Sigmoid colon (tissue), 6 donors: ENCODE measurements at regions not wholly inside any gene's neighbourhood (a gene's known extent, or its start where the extent isn't known, plus 50 kb on each side); places are given as distances from the start of the nearest gene placed in this dataset.
"Not testable (repeated sequence)": the region's sequence is repeated elsewhere in the genome, so short reads cannot be mapped to it uniquely, and the experiment has no call there.

Source experiments
- DNase-seq: peaks from one replicate; pipeline ENCODE4 v3.0.0-alpha.2; 2019
- H3K27ac ChIP-seq, 4 donors: fragments of 200-600 bp; sonication (generic); one replicate each; pipeline ENCODE4 v1.5.1; 2016 to 2019; ENCODE audit warnings: mild to moderate bottlenecking in 1 of 4
- H3K27me3 ChIP-seq, 3 donors: fragments of 200-600 bp; sonication (generic); one replicate each; pipeline ENCODE4 v1.5.1; 2019; ENCODE audit warnings: mild to moderate bottlenecking in 1 of 3
- H3K36me3 ChIP-seq, 4 donors: fragments of 200-600 bp; sonication (generic); one replicate each; pipeline ENCODE4 v1.5.1; 2016 to 2019
- H3K4me1 ChIP-seq, 4 donors: fragments of 200-600 bp; sonication (generic); one replicate each; pipeline ENCODE4 v1.5.1; 2017 to 2019
- H3K4me3 ChIP-seq, 4 donors: fragments of 200-600 bp; sonication (generic); one replicate each; pipeline ENCODE4 v1.5.1; 2017 to 2019; ENCODE audit warnings: mild to moderate bottlenecking in 2 of 4, moderate library complexity in 1 of 4
- H3K9me3 ChIP-seq, 4 donors: fragments of 200-600 bp in 3 of 4; sonication (generic) in 3 of 4; one replicate each; pipeline versions ENCODE4 v1.5.1 to v1.6.1; 2013 to 2019
- EP300 ChIP-seq, 4 donors: sonication (generic); formaldehyde crosslinking; IDR thresholded peaks; one replicate each; pipeline ENCODE4 v1.6.1; 2017; ENCODE audit warnings: antibody characterized with exemption in 4 of 4
- POLR2A ChIP-seq, 2 donors: fragments of 450-650 bp; IDR thresholded peaks; one replicate each; pipeline ENCODE4 v1.6.1; 2016; ENCODE audit warnings: antibody characterized with exemption in 2 of 2, mild to moderate bottlenecking in 2 of 2, moderate library complexity in 2 of 2
- POLR2AphosphoS5 ChIP-seq, 4 donors: sonication (generic); formaldehyde crosslinking; IDR thresholded peaks; one replicate each; pipeline ENCODE4 v1.6.1; 2017; ENCODE audit warnings: antibody characterized with exemption in 4 of 4
- whole genome bisulfite sequencing, 2 donors: extraction: QIAGEN DNeasy Blood & Tissue Kit; methylation state at CpG; one replicate each; pipeline ENCODE4 v1.1.7; 2013; 5-methylcytosine and 5-hydroxymethylcytosine counted together
- intact Hi-C: fragments of 100-400 bp; cut with DNase I; formaldehyde crosslinking; loops from one replicate; pipeline ENCODE4 v1.15.1; 2023
- TF ChIP-seq, protein P1 (sequence below), 4 experiments: fragments of 450-650 bp in 3 of 4; fragments of 200-600 bp in 1 of 4; IDR thresholded peaks; one replicate each; pipeline ENCODE4 v1.5.1; 2016 to 2019; ENCODE audit warnings: antibody characterized with exemption in 4 of 4, mild to moderate bottlenecking in 3 of 4, moderate library complexity in 2 of 4
- donor health status: healthy with polysubstance abuse.
- donor health status: healthy.

DNA sequence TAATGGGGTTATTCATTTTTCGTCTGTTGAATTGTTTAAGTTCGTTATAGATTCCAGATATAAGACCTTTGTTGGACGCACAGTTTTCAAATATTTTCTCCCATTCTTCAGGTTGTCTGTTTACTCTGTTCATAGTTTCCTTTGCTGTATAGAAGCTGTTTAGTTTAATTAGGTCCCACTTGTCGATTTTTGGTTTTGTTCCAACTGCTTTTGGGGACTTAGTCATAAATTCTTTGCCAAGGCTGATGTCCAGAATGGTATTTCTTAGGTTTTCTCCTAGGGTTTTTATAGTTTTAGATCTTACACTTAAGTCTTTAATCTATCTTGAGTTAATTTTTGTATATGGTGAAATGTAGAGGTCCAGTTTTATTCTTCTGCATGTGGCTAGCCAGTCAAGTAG lies 58.9 kb upstream of the ZNF280D start:
- DNase-seq: no peak
- peaks cover 0 to 6% (median 3%) of the 10 kb centered on the region in 4 donors for H3K9me3 ChIP-seq
- 94 to 96% methylated on average over 4 of the region's 4 CpGs for WGBS, 2 donors
- TF ChIP-seq POLR2AphosphoS5 (IDR thresholded peaks at IDR 0.05) (no peak), POLR2A (IDR thresholded peaks at IDR 0.05) (no peak), EP300 (IDR thresholded peaks at IDR 0.05) (no peak)
- TF ChIP-seq, protein P1, sequence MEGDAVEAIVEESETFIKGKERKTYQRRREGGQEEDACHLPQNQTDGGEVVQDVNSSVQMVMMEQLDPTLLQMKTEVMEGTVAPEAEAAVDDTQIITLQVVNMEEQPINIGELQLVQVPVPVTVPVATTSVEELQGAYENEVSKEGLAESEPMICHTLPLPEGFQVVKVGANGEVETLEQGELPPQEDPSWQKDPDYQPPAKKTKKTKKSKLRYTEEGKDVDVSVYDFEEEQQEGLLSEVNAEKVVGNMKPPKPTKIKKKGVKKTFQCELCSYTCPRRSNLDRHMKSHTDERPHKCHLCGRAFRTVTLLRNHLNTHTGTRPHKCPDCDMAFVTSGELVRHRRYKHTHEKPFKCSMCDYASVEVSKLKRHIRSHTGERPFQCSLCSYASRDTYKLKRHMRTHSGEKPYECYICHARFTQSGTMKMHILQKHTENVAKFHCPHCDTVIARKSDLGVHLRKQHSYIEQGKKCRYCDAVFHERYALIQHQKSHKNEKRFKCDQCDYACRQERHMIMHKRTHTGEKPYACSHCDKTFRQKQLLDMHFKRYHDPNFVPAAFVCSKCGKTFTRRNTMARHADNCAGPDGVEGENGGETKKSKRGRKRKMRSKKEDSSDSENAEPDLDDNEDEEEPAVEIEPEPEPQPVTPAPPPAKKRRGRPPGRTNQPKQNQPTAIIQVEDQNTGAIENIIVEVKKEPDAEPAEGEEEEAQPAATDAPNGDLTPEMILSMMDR (IDR thresholded peaks at IDR 0.05): no peak
- H3K4me3 ChIP-seq: no peak overlapping the region
- intact Hi-C loops: no loop called here
- no peaks in the 10 kb centered on the region for H3K36me3 ChIP-seq
- no peak overlapping the region for H3K27ac ChIP-seq
- H3K4me1 ChIP-seq: no peaks in the 10 kb centered on the region
- no peaks in the 10 kb centered on the region for H3K27me3 ChIP-seq

DNA sequence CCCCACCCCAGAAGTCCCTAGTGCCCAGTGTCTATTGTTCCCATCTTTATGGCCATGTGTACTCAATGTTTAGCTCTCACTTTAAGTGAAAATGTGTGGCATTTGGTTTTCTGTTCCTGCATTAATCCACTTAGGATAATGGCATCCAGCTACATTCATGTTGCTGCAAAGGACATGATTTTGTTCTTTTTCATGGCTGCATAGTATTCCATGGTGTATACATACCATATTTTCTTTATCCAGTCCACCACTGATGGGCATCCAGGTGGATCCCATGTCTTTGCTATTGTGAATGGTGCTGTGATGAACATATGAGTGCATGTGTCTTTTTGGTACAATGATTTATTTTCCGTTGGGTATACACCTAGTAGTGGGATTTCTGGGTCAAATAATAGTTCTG lies 58.2 kb upstream of the ZNF280D start:
- H3K27me3 ChIP-seq, DNase-seq, intact Hi-C loops, H3K27ac ChIP-seq, H3K9me3 ChIP-seq, H3K4me3 ChIP-seq, H3K36me3 ChIP-seq, H3K4me1 ChIP-seq: not testable (repeated sequence)
- 93 to 99% methylated on average over 1 of the region's 1 CpG for WGBS, 2 donors

GRCh38 chr15:56788359-56788758 lies 55.0 kb upstream of the ZNF280D start:
- Histone ChIP-seq H3K4me3 (no peak overlapping the region), H3K9me3 (peaks cover 0 to 6% (median 2%) of the 10 kb centered on the region in 4 donors), H3K27ac (no peak overlapping the region), H3K4me1 (no peaks in the 10 kb centered on the region), H3K36me3 (no peaks in the 10 kb centered on the region), H3K27me3 (no peaks in the 10 kb centered on the region)
- intact Hi-C loops: no loop called here
- DNase-seq: no peak
- TF ChIP-seq POLR2AphosphoS5 (IDR thresholded peaks at IDR 0.05): no peak
- no peak for TF ChIP-seq EP300 (IDR thresholded peaks at IDR 0.05)
- TF ChIP-seq POLR2A (IDR thresholded peaks at IDR 0.05): no peak
- TF ChIP-seq, protein P1 (IDR thresholded peaks at IDR 0.05): no peak
- 74 to 99% methylated on average over 2 of the region's 2 CpGs for WGBS, 2 donors

- no peak for DNase-seq
- H3K27me3 ChIP-seq: no peaks in the 10 kb centered on the region
- no peaks in the 10 kb centered on the region for H3K9me3 ChIP-seq
- no peak for TF ChIP-seq EP300 (IDR thresholded peaks at IDR 0.05)
- TF ChIP-seq POLR2A (IDR thresholded peaks at IDR 0.05): no peak
- TF ChIP-seq, protein P1 (IDR thresholded peaks at IDR 0.05): no peak
- TF ChIP-seq POLR2AphosphoS5 (IDR thresholded peaks at IDR 0.05): no peak
- H3K27ac ChIP-seq: no peak overlapping the region
- H3K4me3 ChIP-seq: no peak overlapping the region
- 77 to 83% methylated on average over 5 of the region's 5 CpGs for WGBS, 2 donors
- intact Hi-C loops: no loop called here
- H3K36me3 ChIP-seq: no peaks in the 10 kb centered on the region
- H3K4me1 ChIP-seq: no peaks in the 10 kb centered on the region
These were observed 53.7 kb upstream of the ZNF280D start for GRCh38 chr15:56786966-56787365.

DNA sequence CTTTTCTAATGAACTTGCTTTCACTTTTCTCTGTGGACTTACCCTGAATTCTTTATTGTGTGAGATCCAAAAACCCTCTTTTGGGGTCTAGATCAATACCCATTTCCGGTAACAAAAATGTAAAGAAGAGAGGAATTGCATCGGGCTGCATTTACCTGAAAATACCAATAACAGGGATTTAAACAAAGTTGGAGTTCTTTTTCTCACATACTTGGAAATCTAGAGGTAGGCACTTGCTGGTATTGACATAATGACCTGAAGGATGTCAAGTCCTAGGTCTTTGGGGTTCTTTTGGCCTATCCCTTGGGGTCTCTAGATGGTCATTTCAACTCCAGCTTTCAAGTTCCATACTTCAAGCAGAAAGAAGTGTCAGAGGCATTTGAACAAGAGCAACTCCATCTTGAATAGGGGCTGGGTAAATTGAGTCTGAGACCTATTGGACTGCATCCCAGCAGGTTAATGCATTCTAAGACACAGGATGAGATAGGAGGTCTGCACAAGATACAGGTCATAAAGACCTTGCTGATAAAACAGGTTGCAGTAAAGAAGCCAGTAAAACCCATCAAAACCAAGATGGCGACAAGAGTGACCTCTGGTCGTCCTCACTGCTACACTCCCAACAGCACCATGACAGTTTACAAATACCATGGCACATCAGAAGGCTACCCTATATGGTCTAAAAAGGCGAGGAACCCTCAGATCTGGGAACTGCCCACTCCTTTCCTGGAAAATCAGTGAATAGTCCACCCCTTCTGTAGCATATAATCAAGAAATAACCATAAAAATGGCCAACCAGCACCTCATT lies 50.8 kb upstream of the ZNF280D start:
- Histone ChIP-seq H3K4me3 (no peak overlapping the region), H3K27me3 (no peaks in the 10 kb centered on the region), H3K9me3 (no peaks in the 10 kb centered on the region), H3K4me1 (no peaks in the 10 kb centered on the region), H3K27ac (no peak overlapping the region), H3K36me3 (no peaks in the 10 kb centered on the region)
- intact Hi-C loops: no loop called here
- DNase-seq: no peak
- TF ChIP-seq, protein P1 (IDR thresholded peaks at IDR 0.05): no peak
- TF ChIP-seq POLR2A (IDR thresholded peaks at IDR 0.05) (no peak), EP300 (IDR thresholded peaks at IDR 0.05) (no peak), POLR2AphosphoS5 (IDR thresholded peaks at IDR 0.05) (no peak)
- WGBS, 2 donors: 94 to 97% methylated on average over 5 of the region's 5 CpGs
